H1 (cell line): ENCODE measurements at regions not wholly inside any gene's neighbourhood (a gene's known extent, or its start where the extent isn't known, plus 50 kb on each side); places are given as distances from the start of the nearest gene placed in this dataset.

Experiments used
- CTCF ChIA-PET: fragments of 300-600 bp; sonication (Branson Sonifier 250); formaldehyde crosslinking; loops from one replicate; lab custom pipeline; 2021; ENCODE audit not compliant: partially characterized antibody; lab: Charles Lee
- POLR2A ChIA-PET: fragments of 300-600 bp; sonication (Branson Sonifier 250); formaldehyde crosslinking; loops from one replicate; lab custom pipeline; 2021; ENCODE audit warnings: inconsistent platforms; ENCODE audit not compliant: partially characterized antibody; lab: Charles Lee
- DNase-seq, 2 experiments: peaks; one replicate each; pipeline versions ENCODE4 v3.0.0 to v3.0.0-alpha.2; 2010 to 2022; ENCODE audit warnings: low spot score in 2 of 2, low read depth in 1 of 2, mixed read lengths in 1 of 2
- FAIRE-seq: peaks from 2 replicates; lab custom pipeline; 2011; peaks lifted over from hg19 to GRCh38; lab: Jason Lieb, UNC
- H2AFZ ChIP-seq: 2 replicates; pipeline ENCODE4 v1.8.1; 2012; ENCODE audit warnings: low read length, inconsistent platforms
- H2AK5ac ChIP-seq: 2 replicates; pipeline ENCODE4 v1.6.1; 2013; ENCODE audit warnings: low read depth, low read length
- H2BK120ac ChIP-seq: replicated peaks from 2 replicates; pipeline ENCODE3; 2013; ENCODE audit warnings: low read depth, low read length, inconsistent platforms
- H2BK12ac ChIP-seq: 2 replicates; pipeline ENCODE4 v1.6.1; 2013; ENCODE audit warnings: low read depth, low read length
- H2BK15ac ChIP-seq: 2 replicates; pipeline ENCODE4 v1.6.1; 2013; ENCODE audit warnings: low read length
- H2BK20ac ChIP-seq: 2 replicates; pipeline ENCODE4 v1.6.1; 2013; ENCODE audit warnings: low read length
- H2BK5ac ChIP-seq: 2 replicates; pipeline ENCODE4 v1.6.1; 2013; ENCODE audit warnings: low read depth, low read length
- H3K14ac ChIP-seq: 2 replicates; pipeline ENCODE4 v1.6.1; 2013; ENCODE audit warnings: inconsistent platforms; ENCODE audit not compliant: insufficient read length
- H3K18ac ChIP-seq: 2 replicates; pipeline ENCODE4 v1.6.1; 2013; ENCODE audit warnings: low read length; ENCODE audit errors: extremely low read depth
- H3K23ac ChIP-seq: 2 replicates; pipeline ENCODE4 v1.6.1; 2013; ENCODE audit warnings: inconsistent platforms; ENCODE audit not compliant: insufficient read length
- H3K23me2 ChIP-seq: 2 replicates; pipeline ENCODE4 v1.6.1; 2013; ENCODE audit warnings: low read depth, low read length
- H3K27ac ChIP-seq: 2 replicates; pipeline ENCODE4 v1.6.1; 2011; ENCODE audit warnings: low read depth, low read length, inconsistent platforms
- H3K27me3 ChIP-seq, 4 experiments: replicated peaks in 1 of 4; 1 replicate in 1 of 4; 2 replicates in 3 of 4; pipeline versions ENCODE4 v1.6.1 to v1.8.1; 2011 to 2013; ENCODE audit warnings: low read length in 3 of 4, mild to moderate bottlenecking in 3 of 4, inconsistent platforms in 2 of 4, mixed read lengths in 2 of 4, moderate library complexity in 1 of 4; ENCODE audit not compliant: control insufficient read depth in 3 of 4, insufficient read depth in 3 of 4; ENCODE audit errors: extremely low read depth in 1 of 4
- H3K36me3 ChIP-seq, 4 experiments: 2 replicates each; pipeline versions ENCODE4 v1.6.1 to v1.8.1; 2011 to 2013; ENCODE audit warnings: mild to moderate bottlenecking in 4 of 4, low read length in 3 of 4, moderate library complexity in 2 of 4, control low read depth in 1 of 4, inconsistent platforms in 1 of 4; ENCODE audit not compliant: insufficient read depth in 4 of 4, control insufficient read depth in 2 of 4
- H3K4ac ChIP-seq: replicated peaks from 2 replicates; pipeline ENCODE3; 2013; ENCODE audit warnings: low read length, low read depth, mixed read lengths, inconsistent platforms; ENCODE audit not compliant: insufficient read length
- H3K4me1 ChIP-seq, 4 experiments: replicated peaks in 1 of 4; 1 replicate in 1 of 4; 2 replicates in 3 of 4; pipeline versions ENCODE4 v1.6.1 to v1.8.1; 2011 to 2013; ENCODE audit warnings: low read length in 3 of 4, inconsistent platforms in 2 of 4, mixed read lengths in 1 of 4; ENCODE audit not compliant: insufficient read depth in 4 of 4, control insufficient read depth in 3 of 4
- H3K4me2 ChIP-seq, 2 experiments: 2 replicates each; pipeline versions ENCODE4 v1.6.1 to v1.8.1; 2011 to 2013; ENCODE audit warnings: low read depth in 2 of 2, low read length in 2 of 2, control low read depth in 1 of 2, inconsistent platforms in 1 of 2, mild to moderate bottlenecking in 1 of 2; ENCODE audit not compliant: insufficient read depth in 1 of 2
- H3K4me3 ChIP-seq, 4 experiments: fragments of 200-600, 300-600 bp in 1 of 4; sonication (generic), shearing (Covaris generic), sonication (Bioruptor Twin) in 1 of 4; 2 replicates each; pipeline versions ENCODE4 v1.5.1 to v1.8.1; 2011 to 2016; ENCODE audit warnings: low read length in 4 of 4, low read depth in 3 of 4, control low read depth in 2 of 4, inconsistent platforms in 2 of 4, mild to moderate bottlenecking in 2 of 4, mixed read lengths in 1 of 4, moderate library complexity in 1 of 4; ENCODE audit not compliant: insufficient read depth in 2 of 4; ENCODE audit errors: extremely low read depth in 1 of 4
- H3K56ac ChIP-seq: replicated peaks from 2 replicates; pipeline ENCODE3; 2013; ENCODE audit warnings: low read depth, mild to moderate bottlenecking, mixed read lengths, low read length, inconsistent platforms; ENCODE audit not compliant: insufficient read length
- H3K79me1 ChIP-seq: 2 replicates; pipeline ENCODE4 v1.6.1; 2013; ENCODE audit warnings: low read depth, low read length, control low read depth
- H3K79me2 ChIP-seq, 2 experiments: 2 replicates each; pipeline versions ENCODE4 v1.6.1 to v1.8.1; 2012 to 2013; ENCODE audit warnings: low read length in 2 of 2, mild to moderate bottlenecking in 2 of 2, inconsistent platforms in 1 of 2; ENCODE audit not compliant: insufficient read depth in 2 of 2, control insufficient read depth in 1 of 2
- H3K9ac ChIP-seq, 4 experiments: replicated peaks in 1 of 4; 1 replicate in 1 of 4; 2 replicates in 3 of 4; pipeline versions ENCODE4 v1.6.1 to v1.8.1; 2011 to 2013; ENCODE audit warnings: low read depth in 3 of 4, low read length in 3 of 4, control low read depth in 2 of 4, mild to moderate bottlenecking in 2 of 4, moderate library complexity in 2 of 4, inconsistent platforms in 1 of 4; ENCODE audit errors: extremely low read depth in 1 of 4
- H3K9me3 ChIP-seq, 2 experiments: 2 replicates each; pipeline versions ENCODE4 v1.6.1 to v1.8.1; 2012 to 2013; ENCODE audit warnings: mild to moderate bottlenecking in 2 of 2, moderate library complexity in 2 of 2, control low read depth in 1 of 2, inconsistent platforms in 1 of 2, low read depth in 1 of 2, low read length in 1 of 2, mixed read lengths in 1 of 2; ENCODE audit not compliant: insufficient read depth in 2 of 2
- H4K20me1 ChIP-seq, 2 experiments: replicated peaks in 1 of 2; 2 replicates each; pipeline versions ENCODE3 to v1.8.1; 2011 to 2013; ENCODE audit warnings: inconsistent platforms in 2 of 2, low read length in 2 of 2, mild to moderate bottlenecking in 1 of 2; ENCODE audit not compliant: insufficient read depth in 2 of 2, control insufficient read depth in 1 of 2
- H4K5ac ChIP-seq: 2 replicates; pipeline ENCODE4 v1.6.1; 2013; ENCODE audit warnings: low read length, low read depth, mixed read lengths, inconsistent platforms; ENCODE audit not compliant: insufficient read length
- H4K8ac ChIP-seq: 2 replicates; pipeline ENCODE4 v1.8.0; 2013; ENCODE audit warnings: mild to moderate bottlenecking, moderate library complexity, low read length, inconsistent platforms; ENCODE audit not compliant: insufficient read depth; ENCODE audit errors: extremely low read depth
- H4K91ac ChIP-seq: replicated peaks from 2 replicates; pipeline ENCODE3; 2013; ENCODE audit warnings: low read length, mixed read lengths, inconsistent platforms; ENCODE audit not compliant: insufficient read length
- CHD1 ChIP-seq: IDR thresholded peaks from 2 replicates; pipeline ENCODE4 v1.6.1; 2012; ENCODE audit warnings: low read depth, low read length, improper control_type of control experiment
- GTF2F1 ChIP-seq: IDR thresholded peaks from 2 replicates; pipeline ENCODE4 v1.6.1; 2012; ENCODE audit warnings: low read depth, low read length, improper control_type of control experiment, borderline replicate concordance
- JUND ChIP-seq: IDR thresholded peaks from 2 replicates; pipeline ENCODE4 v1.6.1; 2011; ENCODE audit warnings: mild to moderate bottlenecking, improper control_type of control experiment, low read length
- USF2 ChIP-seq: IDR thresholded peaks from 2 replicates; pipeline ENCODE4 v1.6.1; 2011; ENCODE audit warnings: low read length, improper control_type of control experiment

- no peak overlapping the region for H2BK20ac ChIP-seq
- H3K23me2 ChIP-seq = no peaks in the 10 kb centered on the region
- no peak for FAIRE-seq
- no peak overlapping the region for H4K91ac ChIP-seq
- H3K9me3 ChIP-seq = no peaks in the 10 kb centered on the region
- no peaks in the 10 kb centered on the region for H3K79me1 ChIP-seq
- no peak overlapping the region for H3K4ac ChIP-seq
- ChIA-PET CTCF (interaction anchor here (0.6 to 1.4 kb wide), 4 partner anchors 10 to 657 kb away, joined by 3 to 4 read pairs (median 3); no protein-coding TSS in a partner anchor), POLR2A (no interaction called here)
- no peaks in the 10 kb centered on the region for H3K27me3 ChIP-seq
- H3K79me2 ChIP-seq = no peaks in the 10 kb centered on the region
- no peak overlapping the region for H2BK12ac ChIP-seq
- H3K56ac ChIP-seq = no peak overlapping the region
- no peak overlapping the region for H2BK5ac ChIP-seq
- no peak overlapping the region for H3K4me3 ChIP-seq
- H4K8ac ChIP-seq = no peak overlapping the region
- no peak overlapping the region for H3K9ac ChIP-seq
- no peak overlapping the region for H3K14ac ChIP-seq
- H3K4me1 ChIP-seq = no peaks in the 10 kb centered on the region
- no peak overlapping the region for H2BK120ac ChIP-seq
- H2AFZ ChIP-seq = no peak overlapping the region
- no peak overlapping the region for H3K23ac ChIP-seq
- H3K18ac ChIP-seq = no peak overlapping the region
- no peak overlapping the region for H4K5ac ChIP-seq
- no peak overlapping the region for H3K4me2 ChIP-seq
- H2BK15ac ChIP-seq = no peak overlapping the region
- H3K27ac ChIP-seq = no peak overlapping the region
- DNase-seq = no peak
- no peak overlapping the region for H2AK5ac ChIP-seq
- H4K20me1 ChIP-seq = no peaks in the 10 kb centered on the region
- no peaks in the 10 kb centered on the region for H3K36me3 ChIP-seq
- no peak for TF ChIP-seq JUND
- TF ChIP-seq CHD1 = no peak
- no peak for TF ChIP-seq GTF2F1
- no peak for TF ChIP-seq USF2
Observed at GRCh38 chr2:177014946-177015345, 197.6 kb upstream of the HNRNPA3 start.
